ENCODE measurements at regions not wholly inside any gene's neighbourhood (a gene's known extent, or its start where the extent isn't known, plus 50 kb on each side); places are given as distances from the start of the nearest gene placed in this dataset.

DNA sequence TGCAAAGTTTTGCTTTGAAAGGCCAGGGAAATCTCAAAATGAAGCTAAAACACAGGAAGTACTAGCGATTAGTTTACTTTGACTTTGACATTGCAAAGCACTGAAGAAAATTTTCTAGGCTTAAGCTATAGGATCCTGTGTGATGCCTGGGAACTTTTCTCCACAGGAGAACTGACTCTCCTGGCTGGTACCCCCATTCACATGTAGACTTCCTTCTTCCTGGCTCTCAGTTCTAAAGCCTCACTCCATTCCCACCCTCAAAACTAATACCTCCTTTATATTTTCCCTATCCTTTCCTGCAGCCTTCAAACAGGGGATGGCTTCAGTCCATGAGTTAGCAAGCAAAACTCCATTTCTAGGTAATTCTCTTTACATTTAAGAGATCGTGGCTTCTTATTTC is 189.5 kb downstream of the SLITRK1 start:
- no peak for ATAC-seq (ENCODE audit: low read depth)

More for the DNA sequence above, 189.5 kb downstream of the SLITRK1 start:
- no peak overlapping the region for H4K91ac ChIP-seq (ENCODE audit: insufficient read depth, low read depth, low read length)
- no peaks in the 10 kb centered on the region for H3K4me1 ChIP-seq (ENCODE audit: control insufficient read depth, insufficient read depth, low read length)
- no peaks in the 10 kb centered on the region for H3K27me3 ChIP-seq (ENCODE audit: control insufficient read depth, insufficient read depth, low read length)
- dilution Hi-C loops (cut with HindIII; ENCODE audit: low sequenced_read_pairs, unreplicated experiment): no loop called here
- H3K4ac ChIP-seq (ENCODE audit: low read depth, low read length): no peak overlapping the region
- no peak overlapping the region for H2AK5ac ChIP-seq (ENCODE audit: low read depth, low read length)
- H3K9me3 ChIP-seq (ENCODE audit: control insufficient read depth, insufficient read depth, low read length): no peaks in the 10 kb centered on the region
- no peak overlapping the region for H3K27ac ChIP-seq (ENCODE audit: insufficient read depth, low read length)
- no TSS peak for BruUV-seq (replicated peaks)
- no peak overlapping the region for H4K8ac ChIP-seq (ENCODE audit: low read depth in 2 of 2, low read length in 2 of 2)
- ChIA-PET CTCF (no interaction called here), POLR2A (ENCODE audit: unreplicated experiment) (no interaction called here)
- no peak overlapping the region for H2BK20ac ChIP-seq (ENCODE audit: low read depth, low read length)
- TF ChIP-seq, protein P1, sequence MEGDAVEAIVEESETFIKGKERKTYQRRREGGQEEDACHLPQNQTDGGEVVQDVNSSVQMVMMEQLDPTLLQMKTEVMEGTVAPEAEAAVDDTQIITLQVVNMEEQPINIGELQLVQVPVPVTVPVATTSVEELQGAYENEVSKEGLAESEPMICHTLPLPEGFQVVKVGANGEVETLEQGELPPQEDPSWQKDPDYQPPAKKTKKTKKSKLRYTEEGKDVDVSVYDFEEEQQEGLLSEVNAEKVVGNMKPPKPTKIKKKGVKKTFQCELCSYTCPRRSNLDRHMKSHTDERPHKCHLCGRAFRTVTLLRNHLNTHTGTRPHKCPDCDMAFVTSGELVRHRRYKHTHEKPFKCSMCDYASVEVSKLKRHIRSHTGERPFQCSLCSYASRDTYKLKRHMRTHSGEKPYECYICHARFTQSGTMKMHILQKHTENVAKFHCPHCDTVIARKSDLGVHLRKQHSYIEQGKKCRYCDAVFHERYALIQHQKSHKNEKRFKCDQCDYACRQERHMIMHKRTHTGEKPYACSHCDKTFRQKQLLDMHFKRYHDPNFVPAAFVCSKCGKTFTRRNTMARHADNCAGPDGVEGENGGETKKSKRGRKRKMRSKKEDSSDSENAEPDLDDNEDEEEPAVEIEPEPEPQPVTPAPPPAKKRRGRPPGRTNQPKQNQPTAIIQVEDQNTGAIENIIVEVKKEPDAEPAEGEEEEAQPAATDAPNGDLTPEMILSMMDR (conservative IDR thresholded peaks at IDR 0.05; ENCODE audit: low read depth, low read length): no peak
- TF ChIP-seq CEBPB (IDR thresholded peaks at IDR 0.05; ENCODE audit: low read depth, low read length): no peak
- no peak for TF ChIP-seq POLR2A (IDR thresholded peaks at IDR 0.05; ENCODE audit: low read depth, low read length)
- TF ChIP-seq FOS (IDR thresholded peaks at IDR 0.05; ENCODE audit: low read depth, low read length): no peak
- no peak for TF ChIP-seq BHLHE40 (IDR thresholded peaks at IDR 0.05; ENCODE audit: low read depth, low read length)
- TF ChIP-seq SMC3 (IDR thresholded peaks at IDR 0.05; ENCODE audit: low read depth, low read length): no peak
- no peak for TF ChIP-seq RCOR1 (IDR thresholded peaks at IDR 0.05; ENCODE audit: insufficient replicate concordance, low read length)
- TF ChIP-seq MXI1 (IDR thresholded peaks at IDR 0.05; ENCODE audit: borderline replicate concordance, low read depth, low read length): no peak
- TF ChIP-seq, protein P2, sequence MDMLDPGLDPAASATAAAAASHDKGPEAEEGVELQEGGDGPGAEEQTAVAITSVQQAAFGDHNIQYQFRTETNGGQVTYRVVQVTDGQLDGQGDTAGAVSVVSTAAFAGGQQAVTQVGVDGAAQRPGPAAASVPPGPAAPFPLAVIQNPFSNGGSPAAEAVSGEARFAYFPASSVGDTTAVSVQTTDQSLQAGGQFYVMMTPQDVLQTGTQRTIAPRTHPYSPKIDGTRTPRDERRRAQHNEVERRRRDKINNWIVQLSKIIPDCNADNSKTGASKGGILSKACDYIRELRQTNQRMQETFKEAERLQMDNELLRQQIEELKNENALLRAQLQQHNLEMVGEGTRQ (IDR thresholded peaks at IDR 0.05; ENCODE audit: low read depth, low read length): no peak
- TF ChIP-seq, protein P3, sequence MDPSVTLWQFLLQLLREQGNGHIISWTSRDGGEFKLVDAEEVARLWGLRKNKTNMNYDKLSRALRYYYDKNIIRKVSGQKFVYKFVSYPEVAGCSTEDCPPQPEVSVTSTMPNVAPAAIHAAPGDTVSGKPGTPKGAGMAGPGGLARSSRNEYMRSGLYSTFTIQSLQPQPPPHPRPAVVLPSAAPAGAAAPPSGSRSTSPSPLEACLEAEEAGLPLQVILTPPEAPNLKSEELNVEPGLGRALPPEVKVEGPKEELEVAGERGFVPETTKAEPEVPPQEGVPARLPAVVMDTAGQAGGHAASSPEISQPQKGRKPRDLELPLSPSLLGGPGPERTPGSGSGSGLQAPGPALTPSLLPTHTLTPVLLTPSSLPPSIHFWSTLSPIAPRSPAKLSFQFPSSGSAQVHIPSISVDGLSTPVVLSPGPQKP (IDR thresholded peaks at IDR 0.05; ENCODE audit: borderline replicate concordance, low read depth, low read length): no peak
- TF ChIP-seq RFX5 (IDR thresholded peaks at IDR 0.05; ENCODE audit: low read depth, low read length): no peak
- TF ChIP-seq MAZ (IDR thresholded peaks at IDR 0.05; ENCODE audit: borderline replicate concordance, low read depth, low read length): no peak
- no peak for TF ChIP-seq CHD1 (IDR thresholded peaks at IDR 0.05; ENCODE audit: low read depth, low read length)
- no peak for TF ChIP-seq NFE2L2 (IDR thresholded peaks at IDR 0.05; ENCODE audit: low read depth, low read length)
- no peak for TF ChIP-seq MAFK (IDR thresholded peaks at IDR 0.05; ENCODE audit: low read depth, low read length)
- TF ChIP-seq RAD21 (IDR thresholded peaks at IDR 0.05; ENCODE audit: low read length): no peak
- no peak overlapping the region for H3K14ac ChIP-seq (replicated peaks; ENCODE audit: low read depth, low read length)
- no peak overlapping the region for H2AK9ac ChIP-seq (replicated peaks; ENCODE audit: low read depth, low read length, poor library complexity)
- no peaks in the 10 kb centered on the region for H4K20me1 ChIP-seq (ENCODE audit: insufficient read depth, low read length)
- H3K23ac ChIP-seq (ENCODE audit: low read depth, low read length): no peak overlapping the region
- H3K4me3 ChIP-seq (ENCODE audit: insufficient read depth, low read depth, low read length): no peak overlapping the region
- no peak overlapping the region for H3K56ac ChIP-seq (ENCODE audit: extremely low read depth, insufficient read depth, low read length)
- H3K9ac ChIP-seq (ENCODE audit: low read depth, low read length): no peak overlapping the region
- H3K4me2 ChIP-seq (ENCODE audit: low read depth, low read length): no peak overlapping the region
- no peaks in the 10 kb centered on the region for H3K9me1 ChIP-seq (ENCODE audit: insufficient read depth, low read length)
- H2AFZ ChIP-seq (replicated peaks; ENCODE audit: low read length, poor library complexity): no peak overlapping the region
- in situ Hi-C loops (cut with MboI; ENCODE audit: low sequenced_read_pairs): no loop called here
- no CpG with 5 or more reads among the region's 2 CpGs for WGBS, 2 experiments (ENCODE audit: extremely low coverage in 2 of 2, insufficient read length in 1 of 2)
- no peaks in the 10 kb centered on the region for H3K36me3 ChIP-seq (ENCODE audit: control insufficient read depth, insufficient read depth, low read length)
- no peak overlapping the region for H4K5ac ChIP-seq (ENCODE audit: low read depth, low read length)
- H2BK120ac ChIP-seq (ENCODE audit: low read depth, low read length): no peak overlapping the region
- no peak overlapping the region for H3K18ac ChIP-seq (ENCODE audit: low read depth, low read length)
- H2BK15ac ChIP-seq (ENCODE audit: low read depth, low read length): no peak overlapping the region
- intact Hi-C loops (cut with micrococcal nuclease): no loop called here
- H2BK5ac ChIP-seq (ENCODE audit: low read depth, low read length, poor library complexity, severe bottlenecking): no peak overlapping the region
- DNase-seq: no peak
- H3K79me1 ChIP-seq (ENCODE audit: low read depth in 1 of 2, low read length in 2 of 2): no peaks in the 10 kb centered on the region

Data from IMR-90 (cell line).